Neural cell (in vitro differentiated cells): ENCODE measurements at regions not wholly inside any gene's neighbourhood (a gene's known extent, or its start where the extent isn't known, plus 50 kb on each side); places are given as distances from the start of the nearest gene placed in this dataset.

Experiments used
- MXI1 ChIP-seq: fragments of 450-650 bp; conservative IDR thresholded peaks from 2 replicates; pipeline ENCODE4 v1.6.1; 2014; ENCODE audit warnings: antibody characterized with exemption, mild to moderate bottlenecking; ENCODE audit not compliant: poor library complexity, severe bottlenecking
- POLR2AphosphoS5 ChIP-seq: IDR thresholded peaks from 2 replicates; pipeline ENCODE4 v1.6.1; 2012
- SMC3 ChIP-seq: fragments of 450-650 bp; conservative IDR thresholded peaks from 2 replicates; pipeline ENCODE4 v1.6.1; 2014; ENCODE audit warnings: antibody characterized with exemption, mild to moderate bottlenecking, moderate library complexity; ENCODE audit not compliant: poor library complexity
- TAF1 ChIP-seq: IDR thresholded peaks from 2 replicates; pipeline ENCODE4 v1.6.1; 2012; ENCODE audit warnings: low read depth
- TF ChIP-seq, protein P1 (sequence below): fragments of 450-650 bp; IDR thresholded peaks from 2 replicates; pipeline ENCODE4 v1.5.1; 2014; ENCODE audit warnings: antibody characterized with exemption, mild to moderate bottlenecking, moderate library complexity; ENCODE audit not compliant: poor library complexity, severe bottlenecking
- TF ChIP-seq, protein P2 (sequence below): IDR thresholded peaks from 2 replicates; pipeline ENCODE4 v1.6.1; 2012; ENCODE audit warnings: borderline replicate concordance

DNA sequence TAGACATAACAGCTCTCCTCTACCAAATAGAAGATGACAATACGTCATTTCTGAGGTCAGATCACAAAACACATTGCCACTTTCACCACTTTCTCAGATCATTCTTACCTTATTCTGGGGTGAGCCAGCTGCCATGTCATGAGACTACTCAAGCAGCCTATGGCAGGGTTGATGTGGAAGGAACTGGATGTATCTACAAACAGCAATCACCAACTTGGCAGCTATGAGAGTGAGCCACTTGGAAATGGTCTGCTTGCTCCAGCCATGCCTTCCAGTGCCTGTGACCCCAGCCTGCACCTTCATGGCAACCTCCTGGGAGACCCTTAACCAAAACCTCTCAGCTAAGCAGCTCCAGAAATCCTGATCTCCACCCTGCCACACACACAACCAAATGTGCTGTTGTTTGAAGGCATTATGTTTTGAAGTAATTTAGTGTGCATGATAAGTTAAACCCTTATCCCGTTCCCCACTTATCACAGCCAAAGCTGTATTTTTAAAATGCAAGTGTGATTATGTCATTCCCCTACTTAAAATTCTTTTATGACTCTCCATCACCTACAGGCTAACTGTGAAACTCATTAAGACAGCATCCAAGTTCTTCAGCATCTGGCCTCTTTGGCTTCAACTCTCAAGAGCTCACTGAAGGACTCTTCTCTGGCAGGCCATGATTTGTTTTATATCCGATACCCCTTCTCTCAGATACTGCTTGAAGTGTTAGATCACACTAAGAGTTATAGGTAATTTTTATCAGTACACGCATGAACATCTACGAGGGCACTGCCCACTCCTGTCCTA, 150.6 kb downstream of the LY86 start:
- TF ChIP-seq POLR2AphosphoS5 (no peak), TAF1 (no peak), SMC3 (no peak), MXI1 (no peak)
- TF ChIP-seq, protein P1, sequence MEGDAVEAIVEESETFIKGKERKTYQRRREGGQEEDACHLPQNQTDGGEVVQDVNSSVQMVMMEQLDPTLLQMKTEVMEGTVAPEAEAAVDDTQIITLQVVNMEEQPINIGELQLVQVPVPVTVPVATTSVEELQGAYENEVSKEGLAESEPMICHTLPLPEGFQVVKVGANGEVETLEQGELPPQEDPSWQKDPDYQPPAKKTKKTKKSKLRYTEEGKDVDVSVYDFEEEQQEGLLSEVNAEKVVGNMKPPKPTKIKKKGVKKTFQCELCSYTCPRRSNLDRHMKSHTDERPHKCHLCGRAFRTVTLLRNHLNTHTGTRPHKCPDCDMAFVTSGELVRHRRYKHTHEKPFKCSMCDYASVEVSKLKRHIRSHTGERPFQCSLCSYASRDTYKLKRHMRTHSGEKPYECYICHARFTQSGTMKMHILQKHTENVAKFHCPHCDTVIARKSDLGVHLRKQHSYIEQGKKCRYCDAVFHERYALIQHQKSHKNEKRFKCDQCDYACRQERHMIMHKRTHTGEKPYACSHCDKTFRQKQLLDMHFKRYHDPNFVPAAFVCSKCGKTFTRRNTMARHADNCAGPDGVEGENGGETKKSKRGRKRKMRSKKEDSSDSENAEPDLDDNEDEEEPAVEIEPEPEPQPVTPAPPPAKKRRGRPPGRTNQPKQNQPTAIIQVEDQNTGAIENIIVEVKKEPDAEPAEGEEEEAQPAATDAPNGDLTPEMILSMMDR, result no peak
- TF ChIP-seq, protein P2, sequence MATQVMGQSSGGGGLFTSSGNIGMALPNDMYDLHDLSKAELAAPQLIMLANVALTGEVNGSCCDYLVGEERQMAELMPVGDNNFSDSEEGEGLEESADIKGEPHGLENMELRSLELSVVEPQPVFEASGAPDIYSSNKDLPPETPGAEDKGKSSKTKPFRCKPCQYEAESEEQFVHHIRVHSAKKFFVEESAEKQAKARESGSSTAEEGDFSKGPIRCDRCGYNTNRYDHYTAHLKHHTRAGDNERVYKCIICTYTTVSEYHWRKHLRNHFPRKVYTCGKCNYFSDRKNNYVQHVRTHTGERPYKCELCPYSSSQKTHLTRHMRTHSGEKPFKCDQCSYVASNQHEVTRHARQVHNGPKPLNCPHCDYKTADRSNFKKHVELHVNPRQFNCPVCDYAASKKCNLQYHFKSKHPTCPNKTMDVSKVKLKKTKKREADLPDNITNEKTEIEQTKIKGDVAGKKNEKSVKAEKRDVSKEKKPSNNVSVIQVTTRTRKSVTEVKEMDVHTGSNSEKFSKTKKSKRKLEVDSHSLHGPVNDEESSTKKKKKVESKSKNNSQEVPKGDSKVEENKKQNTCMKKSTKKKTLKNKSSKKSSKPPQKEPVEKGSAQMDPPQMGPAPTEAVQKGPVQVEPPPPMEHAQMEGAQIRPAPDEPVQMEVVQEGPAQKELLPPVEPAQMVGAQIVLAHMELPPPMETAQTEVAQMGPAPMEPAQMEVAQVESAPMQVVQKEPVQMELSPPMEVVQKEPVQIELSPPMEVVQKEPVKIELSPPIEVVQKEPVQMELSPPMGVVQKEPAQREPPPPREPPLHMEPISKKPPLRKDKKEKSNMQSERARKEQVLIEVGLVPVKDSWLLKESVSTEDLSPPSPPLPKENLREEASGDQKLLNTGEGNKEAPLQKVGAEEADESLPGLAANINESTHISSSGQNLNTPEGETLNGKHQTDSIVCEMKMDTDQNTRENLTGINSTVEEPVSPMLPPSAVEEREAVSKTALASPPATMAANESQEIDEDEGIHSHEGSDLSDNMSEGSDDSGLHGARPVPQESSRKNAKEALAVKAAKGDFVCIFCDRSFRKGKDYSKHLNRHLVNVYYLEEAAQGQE, result no peak
